SKM-1 treated with dmso at 0.1 percent for 144 hours (cell line): ENCODE measurements at regions not wholly inside any gene's neighbourhood (a gene's known extent, or its start where the extent isn't known, plus 50 kb on each side); places are given as distances from the start of the nearest gene placed in this dataset.
"Not testable (repeated sequence)": the region's sequence is repeated elsewhere in the genome, so short reads cannot be mapped to it uniquely, and the experiment has no call there.

Experiments used
- DNase-seq: peaks from one replicate; lab custom pipeline; 2025; ENCODE audit not compliant: unreplicated experiment; lab: John Stamatoyannopoulos, UW

DNA sequence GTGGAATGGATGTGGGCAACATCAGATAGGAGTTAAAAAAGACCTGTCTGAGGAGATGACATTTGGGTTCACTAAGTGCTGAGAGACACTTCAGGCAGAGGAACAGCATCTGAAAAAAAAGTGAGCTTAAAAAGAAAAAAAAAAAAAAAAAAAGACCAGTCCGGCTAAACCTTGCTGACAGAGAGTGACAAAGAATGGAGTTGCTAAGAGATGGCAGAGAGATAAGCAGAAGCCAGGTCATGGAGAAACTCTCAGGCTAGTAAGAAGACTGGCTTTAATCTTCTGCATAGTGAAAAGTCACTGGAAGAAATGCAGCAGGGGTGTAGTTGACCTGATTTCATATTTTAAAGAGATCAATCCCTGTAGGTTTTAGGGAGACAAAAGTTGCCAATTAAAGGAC is 711.1 kb upstream of the SEMA3D start:
- no peak for DNase-seq

GRCh38 chr7:85896531-85896930 is 709.7 kb upstream of the SEMA3D start:
- no peak for DNase-seq

GRCh38 chr7:85895835-85896234 is 709.0 kb upstream of the SEMA3D start:
- no peak for DNase-seq

DNA sequence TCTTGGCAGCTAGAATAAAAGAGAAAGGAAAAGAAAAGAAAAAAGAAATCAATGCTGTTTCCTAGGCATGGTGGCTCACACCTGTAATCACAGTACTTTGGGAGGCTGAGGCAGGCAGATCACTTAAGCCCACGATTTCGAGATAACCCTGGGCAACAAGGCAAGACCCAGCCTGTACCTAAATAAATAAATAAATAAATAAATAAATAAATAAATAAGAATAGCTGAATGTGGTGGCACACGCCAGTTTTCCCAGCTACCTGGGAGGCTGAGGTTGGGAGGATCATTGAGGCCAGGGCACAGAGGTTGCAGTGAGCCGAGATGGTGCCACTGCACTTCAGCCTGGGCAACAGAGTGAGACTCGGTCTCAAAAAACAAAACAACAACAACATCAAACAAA is 705.0 kb upstream of the SEMA3D start:
- not testable (repeated sequence) for DNase-seq

GRCh38 chr7:85890244-85890811 is 703.5 kb upstream of the SEMA3D start:
- DNase-seq = peak; percentile 44

- no peak for DNase-seq
Measured at GRCh38 chr7:85887133-85887532, 700.3 kb upstream of the SEMA3D start.

DNA sequence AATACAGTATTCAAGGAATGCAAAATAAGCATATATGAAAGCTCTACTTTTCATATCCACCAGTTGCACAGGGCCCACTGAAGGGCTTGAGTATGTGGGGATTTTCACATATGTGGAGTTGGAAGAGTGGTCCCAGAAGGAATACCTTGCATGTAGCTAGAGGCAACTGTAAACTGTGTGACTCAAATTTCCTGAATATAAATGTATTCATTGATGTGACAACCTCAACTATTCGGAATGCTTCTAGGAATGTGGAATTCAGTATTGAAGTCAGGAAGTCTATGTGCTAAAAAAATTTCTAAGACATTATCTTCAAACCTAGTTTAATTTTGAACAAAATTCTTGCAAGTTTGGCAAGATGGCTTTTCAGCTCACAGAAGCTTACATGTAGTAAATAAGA is 695.5 kb upstream of the SEMA3D start:
- DNase-seq = no peak

GRCh38 chr7:85875398-85875797 is 688.5 kb upstream of the SEMA3D start:
- DNase-seq = no peak

DNA sequence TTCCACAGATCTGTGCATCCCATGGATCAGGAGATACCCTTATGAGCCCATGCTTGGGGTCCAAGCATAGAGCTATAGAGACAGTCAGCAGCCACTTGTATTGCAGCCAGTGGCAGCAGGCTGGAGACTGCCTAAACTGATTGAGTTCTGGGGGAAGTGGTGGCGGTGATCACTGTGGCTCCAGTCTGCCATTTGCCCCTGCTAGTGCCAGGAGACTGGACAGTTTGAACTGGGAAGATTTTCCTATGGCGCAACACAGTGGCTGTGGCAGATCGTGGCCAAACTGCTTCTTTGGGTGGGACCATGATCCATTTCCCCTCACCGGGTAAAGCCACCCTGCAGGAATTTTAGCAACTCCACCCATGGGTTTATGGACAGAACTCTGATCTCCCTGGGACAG is 679.7 kb upstream of the SEMA3D start:
- DNase-seq = no peak

GRCh38 chr7:85851571-85852193 is 664.8 kb upstream of the SEMA3D start:
- peak; percentile 12 for DNase-seq

GRCh38 chr7:85850381-85850780 is 663.5 kb upstream of the SEMA3D start:
- no peak for DNase-seq

- no peak for DNase-seq
Measured at GRCh38 chr7:85840554-85840953, 653.7 kb upstream of the SEMA3D start.

- no peak for DNase-seq
Measured at GRCh38 chr7:85833066-85833465, 646.2 kb upstream of the SEMA3D start.

DNA sequence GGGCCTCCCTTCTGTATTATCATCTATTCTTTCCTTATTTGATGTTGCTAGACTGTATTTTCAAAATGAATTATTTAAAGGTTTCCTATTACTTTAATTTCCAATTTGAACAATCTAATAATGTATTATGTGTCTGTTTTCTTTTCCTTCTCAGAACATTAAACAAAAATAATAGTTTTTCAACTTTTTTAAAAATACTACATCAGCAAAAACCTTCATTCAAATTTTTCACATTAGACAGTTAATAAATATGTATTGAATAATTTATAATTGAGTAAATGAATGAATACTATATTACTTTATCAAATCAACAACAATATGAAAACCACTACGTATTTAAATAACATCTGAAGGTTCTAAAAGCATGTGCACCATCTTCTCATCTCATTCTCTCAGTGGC is 644.1 kb upstream of the SEMA3D start:
- DNase-seq = no peak

DNA sequence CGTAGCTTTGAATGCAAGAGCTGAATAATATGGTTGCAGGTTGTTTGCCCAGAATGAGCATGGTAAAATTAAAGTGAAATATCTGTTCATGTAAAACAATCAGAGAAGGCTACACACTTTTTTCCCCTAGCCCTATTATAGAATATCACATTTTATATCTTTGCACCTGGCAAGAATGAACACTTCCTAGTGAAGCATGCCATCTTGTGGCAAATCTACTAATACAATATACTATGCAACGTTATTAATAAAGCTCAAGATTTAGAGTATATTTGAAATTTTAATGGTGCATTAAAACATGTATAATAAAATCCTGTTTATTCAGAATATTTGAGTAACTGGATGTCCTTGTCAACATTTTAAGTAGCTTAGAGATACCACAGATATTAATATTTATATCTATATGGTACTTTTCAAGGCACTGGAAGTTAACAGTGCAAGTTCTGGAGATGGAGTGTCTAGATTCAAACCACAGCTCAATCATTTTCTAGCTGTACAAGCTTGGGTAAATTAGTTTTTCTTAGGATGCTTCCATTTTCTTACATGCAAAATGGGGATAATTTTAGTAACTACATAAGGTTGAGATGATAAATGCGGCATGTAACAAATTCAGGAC is 643.1 kb upstream of the SEMA3D start:
- DNase-seq = no peak

DNA sequence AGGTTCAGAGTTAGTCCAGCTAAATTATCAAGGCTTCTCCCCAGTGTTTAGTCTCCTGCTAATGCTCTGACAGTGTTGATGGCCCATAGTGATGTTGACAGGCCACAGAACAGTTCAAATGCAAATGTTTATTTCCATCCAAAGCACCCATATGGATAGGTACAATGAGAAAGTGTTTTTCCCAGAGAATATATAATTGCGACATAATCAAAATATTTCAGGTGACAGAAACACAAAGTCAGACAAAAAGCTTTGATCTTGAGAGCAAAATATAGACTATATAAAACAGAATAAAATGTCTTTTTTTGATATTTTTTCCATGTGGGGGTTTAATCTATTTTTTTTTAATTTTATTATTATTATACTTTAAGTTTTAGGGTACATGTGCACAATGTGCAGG is 642.3 kb upstream of the SEMA3D start:
- DNase-seq = no peak

GRCh38 chr7:85828614-85829013 is 641.8 kb upstream of the SEMA3D start:
- DNase-seq = no peak

DNA sequence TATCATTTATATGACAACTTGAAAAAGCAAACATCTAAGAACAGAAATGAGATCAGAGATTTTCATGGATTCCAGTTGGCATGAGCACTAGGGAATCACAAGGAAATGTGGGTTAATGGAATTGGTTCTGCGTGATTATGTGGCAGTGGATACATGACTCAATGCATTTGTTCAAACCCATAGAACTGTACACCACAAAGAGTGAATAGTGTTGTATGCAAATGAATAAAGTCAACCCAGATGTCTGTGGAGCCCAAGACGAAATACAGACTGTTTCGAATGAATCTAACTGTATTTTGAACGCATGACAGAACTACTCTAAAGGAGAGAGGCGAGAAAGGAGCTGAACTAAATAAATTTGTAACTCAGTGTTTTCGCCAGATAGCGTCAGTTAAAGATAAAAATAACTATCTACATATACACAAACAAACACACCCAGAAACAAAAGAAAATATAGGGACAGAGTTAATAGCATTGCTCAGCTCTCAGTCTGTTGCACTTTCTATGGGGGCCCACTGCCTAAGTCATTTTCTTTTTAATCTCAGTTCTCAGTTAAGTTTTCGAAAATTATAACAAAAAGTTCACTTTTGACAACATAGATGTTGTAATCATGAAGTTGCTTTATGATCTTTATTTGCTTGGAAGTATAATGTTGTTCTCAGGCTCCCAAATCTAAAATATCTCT is 636.7 kb upstream of the SEMA3D start:
- DNase-seq = no peak

DNA sequence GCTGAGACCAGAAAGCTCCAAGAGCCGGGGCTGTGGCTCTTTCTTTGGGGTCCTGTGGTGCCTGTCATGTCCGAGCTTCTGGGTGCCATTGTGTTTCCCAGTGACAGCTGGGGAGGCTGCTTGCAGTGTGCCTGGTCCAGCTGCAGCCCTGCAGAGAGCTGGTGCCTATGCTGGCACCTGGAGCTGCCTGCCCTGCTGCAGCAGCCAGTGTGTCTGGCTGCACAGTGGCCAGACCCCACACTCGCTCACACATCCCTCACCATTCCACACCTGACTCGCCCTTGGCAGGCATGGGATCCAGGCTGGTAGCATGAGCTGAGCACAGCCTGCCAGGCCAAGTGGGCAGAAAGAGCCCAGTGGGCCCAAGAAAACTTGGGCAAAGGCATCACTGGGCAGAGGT is 635.1 kb upstream of the SEMA3D start:
- DNase-seq = no peak

GRCh38 chr7:85820702-85821443 is 634.0 kb upstream of the SEMA3D start:
- no peak for DNase-seq

DNA sequence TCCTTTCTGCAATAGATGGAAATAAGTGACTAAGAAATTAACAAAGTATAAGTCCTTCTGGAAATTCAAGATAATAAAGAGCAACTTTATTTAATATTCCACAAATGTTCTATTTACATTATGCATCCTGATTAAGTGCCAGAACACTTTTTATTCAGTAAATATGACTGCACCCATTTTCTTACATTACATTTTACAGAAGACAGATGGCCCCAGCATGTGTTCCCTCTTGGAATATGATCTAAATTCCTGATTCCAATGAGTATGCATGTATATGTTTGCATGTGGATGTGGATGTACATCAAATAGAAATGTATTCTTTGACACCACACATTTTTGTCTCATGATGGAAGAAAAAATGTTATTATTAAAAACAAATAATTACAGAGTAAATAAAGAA is 628.7 kb upstream of the SEMA3D start:
- DNase-seq = no peak

- DNase-seq = no peak
Measured at GRCh38 chr7:85806321-85806720, 619.5 kb upstream of the SEMA3D start.
